Breast epithelium (tissue), 4 donors: ENCODE measurements at regions not wholly inside any gene's neighbourhood (a gene's known extent, or its start where the extent isn't known, plus 50 kb on each side); places are given as distances from the start of the nearest gene placed in this dataset.

Experiments
- DNase-seq, 2 donors: peaks; one replicate each; pipeline ENCODE4 v3.0.0-alpha.2; 2019; ENCODE audit warnings: low spot score in 2 of 2
- H3K27ac ChIP-seq, 2 donors: fragments of 200-600 bp; sonication (generic) in 1 of 2; one replicate each; pipeline ENCODE4 v1.5.1; 2016 to 2019; ENCODE audit warnings: mild to moderate bottlenecking in 1 of 2
- H3K27me3 ChIP-seq, 2 donors: fragments of 200-600 bp; sonication (generic) in 1 of 2; one replicate each; pipeline versions ENCODE4 v1.5.1 to v1.6.0; 2017 to 2019; ENCODE audit warnings: control low read depth in 1 of 2, mild to moderate bottlenecking in 1 of 2
- H3K36me3 ChIP-seq: fragments of 200-600 bp; one replicate; pipeline ENCODE4 v1.5.1; 2019
- H3K4me1 ChIP-seq, 2 donors: fragments of 200-600 bp; sonication (generic); one replicate each; pipeline ENCODE4 v1.5.1; 2016 to 2019; ENCODE audit warnings: control low read depth in 1 of 2
- H3K4me3 ChIP-seq, 3 donors: fragments of 200-600 bp; sonication (generic); 1 replicate in 2 of 3; 2 replicates in 1 of 3; pipeline ENCODE4 v1.5.1; 2016 to 2019; ENCODE audit warnings: mild to moderate bottlenecking in 3 of 3, moderate library complexity in 2 of 3
- H3K9me3 ChIP-seq, 2 donors: fragments of 200-600 bp; sonication (generic) in 1 of 2; one replicate each; pipeline ENCODE4 v1.5.1; 2016 to 2019; ENCODE audit warnings: control low read depth in 1 of 2
- POLR2A ChIP-seq: fragments of 450-650 bp; IDR thresholded peaks from one replicate; pipeline ENCODE4 v1.6.1; 2016; ENCODE audit warnings: antibody characterized with exemption, mild to moderate bottlenecking, moderate library complexity
- POLR2AphosphoS5 ChIP-seq, 3 donors: sonication (generic); formaldehyde crosslinking; IDR thresholded peaks; one replicate each; pipeline ENCODE4 v1.6.1; 2017; ENCODE audit warnings: antibody characterized with exemption in 3 of 3
- intact Hi-C: fragments of 100-400 bp; cut with DNase I; formaldehyde crosslinking; loops from one replicate; pipeline ENCODE4 v1.15.1; 2023; ENCODE audit warnings: low total_unique reads
- TF ChIP-seq, protein P1 (sequence below), 3 donors: fragments of 450-650 bp; IDR thresholded peaks; one replicate each; pipeline ENCODE4 v1.5.1; 2016 to 2017; ENCODE audit warnings: antibody characterized with exemption in 3 of 3, mild to moderate bottlenecking in 3 of 3, moderate library complexity in 3 of 3

DNA sequence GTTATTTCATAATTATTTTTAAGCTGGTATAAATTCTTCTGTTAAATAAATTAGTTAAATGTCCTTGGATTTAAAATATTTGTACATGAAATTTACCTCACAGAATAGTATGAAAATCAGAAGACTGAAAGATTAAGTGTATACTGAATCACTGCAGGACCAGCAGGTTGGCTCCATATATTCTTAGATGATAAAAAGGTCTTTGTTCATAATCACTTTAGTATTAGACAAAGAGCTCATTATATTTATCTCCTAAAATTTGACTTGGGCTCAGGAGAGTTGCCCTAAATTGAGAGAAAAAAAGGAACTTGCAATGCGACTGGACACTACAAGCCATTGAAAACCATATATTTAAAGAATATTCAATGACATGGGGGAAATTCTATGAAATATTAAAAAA, 766.4 kb upstream of the CITED2 start:
- Histone ChIP-seq H3K27me3 (no peaks in the 10 kb centered on the region), H3K9me3 (no peaks in the 10 kb centered on the region), H3K36me3 (no peaks in the 10 kb centered on the region), H3K27ac (no peak overlapping the region), H3K4me1 (no peaks in the 10 kb centered on the region), H3K4me3 (no peak overlapping the region)
- TF ChIP-seq POLR2AphosphoS5 (IDR thresholded peaks at IDR 0.05) = no peak
- TF ChIP-seq POLR2A = no peak
- TF ChIP-seq, protein P1, sequence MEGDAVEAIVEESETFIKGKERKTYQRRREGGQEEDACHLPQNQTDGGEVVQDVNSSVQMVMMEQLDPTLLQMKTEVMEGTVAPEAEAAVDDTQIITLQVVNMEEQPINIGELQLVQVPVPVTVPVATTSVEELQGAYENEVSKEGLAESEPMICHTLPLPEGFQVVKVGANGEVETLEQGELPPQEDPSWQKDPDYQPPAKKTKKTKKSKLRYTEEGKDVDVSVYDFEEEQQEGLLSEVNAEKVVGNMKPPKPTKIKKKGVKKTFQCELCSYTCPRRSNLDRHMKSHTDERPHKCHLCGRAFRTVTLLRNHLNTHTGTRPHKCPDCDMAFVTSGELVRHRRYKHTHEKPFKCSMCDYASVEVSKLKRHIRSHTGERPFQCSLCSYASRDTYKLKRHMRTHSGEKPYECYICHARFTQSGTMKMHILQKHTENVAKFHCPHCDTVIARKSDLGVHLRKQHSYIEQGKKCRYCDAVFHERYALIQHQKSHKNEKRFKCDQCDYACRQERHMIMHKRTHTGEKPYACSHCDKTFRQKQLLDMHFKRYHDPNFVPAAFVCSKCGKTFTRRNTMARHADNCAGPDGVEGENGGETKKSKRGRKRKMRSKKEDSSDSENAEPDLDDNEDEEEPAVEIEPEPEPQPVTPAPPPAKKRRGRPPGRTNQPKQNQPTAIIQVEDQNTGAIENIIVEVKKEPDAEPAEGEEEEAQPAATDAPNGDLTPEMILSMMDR (IDR thresholded peaks at IDR 0.05) = no peak
- intact Hi-C loops = no loop called here
- no peak for DNase-seq

DNA sequence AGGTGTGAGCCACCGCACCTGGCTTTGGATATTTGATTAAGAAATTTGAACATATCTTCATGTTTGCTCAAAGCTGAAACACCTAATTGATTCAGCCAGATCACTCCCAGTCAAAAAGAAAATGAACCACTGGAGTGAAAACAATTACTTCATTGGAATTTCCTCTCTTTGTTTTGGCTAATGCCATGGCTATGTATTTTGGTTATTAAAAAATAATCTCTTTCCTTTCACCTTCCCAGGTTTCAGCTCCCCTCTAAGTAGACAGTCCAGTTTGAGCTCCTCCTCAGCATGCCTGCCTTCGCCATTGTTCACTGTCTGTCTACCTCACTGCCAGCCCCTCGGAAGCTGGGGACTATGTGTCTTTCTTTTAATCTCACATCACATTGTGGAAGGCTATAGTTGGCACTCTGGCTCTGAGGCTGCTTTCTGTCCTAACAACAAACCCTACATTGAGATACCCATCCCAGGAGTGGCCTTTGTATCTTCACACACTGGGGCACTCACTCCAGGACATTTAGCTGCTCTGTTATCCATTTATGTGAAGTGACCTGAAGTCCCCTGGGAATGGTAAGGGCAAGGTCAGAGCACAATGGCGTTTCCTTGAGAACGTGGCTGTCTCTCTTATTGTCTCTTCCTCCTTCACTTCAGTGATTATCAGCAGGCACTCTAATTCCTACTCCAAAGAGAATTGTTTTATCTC, 764.0 kb upstream of the CITED2 start:
- H3K36me3 ChIP-seq = no peaks in the 10 kb centered on the region
- intact Hi-C loops = no loop called here
- no peaks in the 10 kb centered on the region for H3K27me3 ChIP-seq
- H3K4me1 ChIP-seq = no peaks in the 10 kb centered on the region
- TF ChIP-seq POLR2AphosphoS5 (IDR thresholded peaks at IDR 0.05) = no peak
- no peak for TF ChIP-seq POLR2A
- TF ChIP-seq, protein P1 (IDR thresholded peaks at IDR 0.05) = no peak
- H3K27ac ChIP-seq = peak overlapping the region in 1 of 2 donors; percentile 11
- no peak for DNase-seq
- peaks cover 5 to 16% of the 10 kb centered on the region in 2 donors for H3K9me3 ChIP-seq
- H3K4me3 ChIP-seq = no peak overlapping the region

DNA sequence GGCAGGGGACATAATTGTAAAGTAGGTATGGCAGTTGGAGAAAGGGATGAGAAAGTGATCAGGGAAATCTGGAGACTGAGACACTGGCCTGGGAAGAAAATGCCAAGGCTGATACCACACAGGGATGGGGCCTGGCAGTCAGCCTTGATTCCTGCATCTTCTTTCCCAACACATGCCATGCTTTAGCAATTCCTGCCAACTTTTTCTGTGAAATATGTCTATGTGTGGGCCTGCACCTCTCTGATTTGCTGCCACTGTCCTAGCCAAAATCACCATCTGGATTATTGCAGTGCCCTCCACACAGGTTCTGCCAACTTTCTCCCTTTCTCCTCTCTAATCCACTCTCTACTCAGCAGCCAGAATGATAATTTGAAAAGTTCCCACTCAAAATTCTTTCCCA, 759.8 kb upstream of the CITED2 start:
- intact Hi-C loops = no loop called here
- no peak for DNase-seq
- Histone ChIP-seq H3K27ac (no peak overlapping the region), H3K4me3 (no peak overlapping the region), H3K4me1 (no peaks in the 10 kb centered on the region), H3K9me3 (peaks cover 5 to 31% of the 10 kb centered on the region in 2 donors), H3K36me3 (no peaks in the 10 kb centered on the region), H3K27me3 (no peaks in the 10 kb centered on the region)
- no peak for TF ChIP-seq POLR2AphosphoS5 (IDR thresholded peaks at IDR 0.05)
- TF ChIP-seq POLR2A = no peak
- TF ChIP-seq, protein P1 (IDR thresholded peaks at IDR 0.05) = no peak

DNA sequence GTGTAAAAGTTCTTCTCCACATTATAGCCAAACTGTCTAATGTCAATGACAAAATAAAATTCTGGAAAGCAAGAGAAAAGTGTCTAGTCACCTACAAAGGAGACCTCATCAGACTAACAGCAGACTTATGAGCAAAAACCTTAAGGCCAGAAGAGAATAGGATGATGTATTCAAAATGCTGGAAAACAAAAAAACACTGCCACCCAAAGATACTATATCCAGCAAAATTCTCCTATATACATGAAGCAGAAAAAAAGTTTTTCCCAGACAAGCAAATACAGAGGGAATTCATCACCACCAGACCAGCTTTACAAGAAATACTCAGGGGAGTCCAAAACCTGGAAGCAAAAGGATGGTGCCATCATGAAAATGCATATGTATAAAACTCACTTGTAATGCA, 755.6 kb upstream of the CITED2 start:
- no peak for DNase-seq
- H3K27me3 ChIP-seq = no peaks in the 10 kb centered on the region
- H3K4me1 ChIP-seq = no peaks in the 10 kb centered on the region
- H3K9me3 ChIP-seq = peaks cover 5 to 26% of the 10 kb centered on the region in 2 donors
- H3K4me3 ChIP-seq = no peak overlapping the region
- H3K27ac ChIP-seq = no peak overlapping the region
- no peak for TF ChIP-seq POLR2A
- no peak for TF ChIP-seq POLR2AphosphoS5 (IDR thresholded peaks at IDR 0.05)
- TF ChIP-seq, protein P1 (IDR thresholded peaks at IDR 0.05) = no peak
- intact Hi-C loops = no loop called here
- no peaks in the 10 kb centered on the region for H3K36me3 ChIP-seq

DNA sequence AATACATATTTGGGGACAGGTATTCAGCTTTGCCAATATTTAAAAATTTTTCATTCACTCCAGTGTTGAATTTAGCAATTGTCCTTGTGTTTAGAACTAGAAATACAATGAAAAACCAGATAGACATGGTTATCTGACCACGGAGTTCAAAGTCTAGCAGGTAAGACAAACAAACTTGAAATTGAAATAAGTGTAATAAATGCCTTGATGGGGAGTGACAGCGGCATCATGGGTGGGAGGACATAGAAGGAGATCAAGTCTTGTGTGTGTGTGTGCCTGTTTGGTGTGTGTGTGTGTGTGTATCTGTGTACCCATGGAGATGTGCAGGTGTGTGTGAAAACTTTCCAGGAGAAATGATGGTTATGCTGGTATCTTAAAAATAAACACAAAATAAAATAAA, 750.0 kb upstream of the CITED2 start:
- intact Hi-C loops = no loop called here
- Histone ChIP-seq H3K4me1 (no peaks in the 10 kb centered on the region), H3K4me3 (no peak overlapping the region), H3K36me3 (no peaks in the 10 kb centered on the region), H3K9me3 (peaks cover 3 to 5% of the 10 kb centered on the region in 2 donors), H3K27ac (no peak overlapping the region), H3K27me3 (no peaks in the 10 kb centered on the region)
- TF ChIP-seq, protein P1 (IDR thresholded peaks at IDR 0.05) = no peak
- TF ChIP-seq POLR2A (no peak), POLR2AphosphoS5 (IDR thresholded peaks at IDR 0.05) (no peak)
- no peak for DNase-seq
